ENCODE measurements at regions not wholly inside any gene's neighbourhood (a gene's known extent, or its start where the extent isn't known, plus 50 kb on each side); places are given as distances from the start of the nearest gene placed in this dataset.

GRCh38 chr1:213399695-213400094 lies 348.7 kb downstream of the RPS6KC1 start:
- no peak for DNase-seq (ENCODE audit: low spot score)
- no peak for TF ChIP-seq CTCF (IDR thresholded peaks at IDR 0.05; ENCODE audit: extremely low read depth, missing control alignments)

- TF ChIP-seq CTCF (IDR thresholded peaks at IDR 0.05; ENCODE audit: extremely low read depth, missing control alignments): no peak
Measured at GRCh38 chr1:213409208-213409631, 358.2 kb downstream of the RPS6KC1 start.

GRCh38 chr1:213409971-213410370 lies 358.9 kb downstream of the RPS6KC1 start:
- no peak for TF ChIP-seq CTCF (IDR thresholded peaks at IDR 0.05; ENCODE audit: extremely low read depth, missing control alignments)
- DNase-seq (ENCODE audit: low spot score): no peak

More at GRCh38 chr1:213409208-213409631, 358.2 kb downstream of the RPS6KC1 start:
- no peak for DNase-seq (ENCODE audit: low spot score)

GRCh38 chr1:213414346-213414745 lies 363.3 kb downstream of the RPS6KC1 start:
- no peak for DNase-seq (ENCODE audit: low spot score)
- TF ChIP-seq CTCF (IDR thresholded peaks at IDR 0.05; ENCODE audit: extremely low read depth, missing control alignments): no peak

- no peak for DNase-seq (ENCODE audit: low spot score)
- no peak for TF ChIP-seq CTCF (IDR thresholded peaks at IDR 0.05; ENCODE audit: extremely low read depth, missing control alignments)
Measured at GRCh38 chr1:213414911-213415310, 363.9 kb downstream of the RPS6KC1 start.

GRCh38 chr1:213415691-213416380 lies 364.8 kb downstream of the RPS6KC1 start:
- no peak for TF ChIP-seq CTCF (IDR thresholded peaks at IDR 0.05; ENCODE audit: extremely low read depth, missing control alignments)
- no peak for DNase-seq (ENCODE audit: low spot score)

- no peak for DNase-seq (ENCODE audit: low spot score)
- no peak for TF ChIP-seq CTCF (IDR thresholded peaks at IDR 0.05; ENCODE audit: extremely low read depth, missing control alignments)
Measured at GRCh38 chr1:213416461-213417224, 365.6 kb downstream of the RPS6KC1 start.
